HG03060 (cell line): ENCODE measurements at regions not wholly inside any gene's neighbourhood (a gene's known extent, or its start where the extent isn't known, plus 50 kb on each side); places are given as distances from the start of the nearest gene placed in this dataset.

Experiments used
- ATAC-seq: cut with Tn5 transposase; IDR thresholded peaks from one replicate; pipeline ENCODE4 v1.9.1; 2021; ENCODE audit warnings: low read depth, moderate number of reproducible peaks; ENCODE audit not compliant: unreplicated experiment

- ATAC-seq: no peak
These were observed 309.7 kb downstream of the NSG2 start for GRCh38 chr5:174355208-174355612.

GRCh38 chr5:174355995-174356394 is 310.5 kb downstream of the NSG2 start:
- no peak for ATAC-seq

- no peak for ATAC-seq
These were observed 311.0 kb downstream of the NSG2 start for GRCh38 chr5:174356536-174356935.

- no peak for ATAC-seq
These were observed 312.8 kb downstream of the NSG2 start for GRCh38 chr5:174358276-174358675.

GRCh38 chr5:174359071-174359470 is 313.6 kb downstream of the NSG2 start:
- ATAC-seq: no peak

- ATAC-seq: no peak
These were observed 317.0 kb downstream of the NSG2 start for GRCh38 chr5:174362514-174362913.

- no peak for ATAC-seq
These were observed 318.4 kb downstream of the NSG2 start for GRCh38 chr5:174363934-174364333.

- ATAC-seq: no peak
These were observed 319.2 kb downstream of the NSG2 start for GRCh38 chr5:174364676-174365075.

- ATAC-seq: no peak
These were observed 326.1 kb downstream of the NSG2 start for GRCh38 chr5:174371600-174372094.

GRCh38 chr5:174374206-174374605 is 328.7 kb downstream of the NSG2 start:
- no peak for ATAC-seq

- no peak for ATAC-seq
These were observed 330.6 kb downstream of the NSG2 start for GRCh38 chr5:174376056-174376455.

GRCh38 chr5:174376726-174377373 is 331.3 kb downstream of the NSG2 start:
- ATAC-seq: no peak

- ATAC-seq: no peak
These were observed 332.8 kb downstream of the NSG2 start for GRCh38 chr5:174378121-174378874.

- no peak for ATAC-seq
These were observed 334.8 kb downstream of the NSG2 start for GRCh38 chr5:174380311-174380710.

GRCh38 chr5:174381241-174381640 is 335.7 kb downstream of the NSG2 start:
- ATAC-seq: no peak

GRCh38 chr5:174383210-174384167 is 338.0 kb downstream of the NSG2 start:
- no peak for ATAC-seq

GRCh38 chr5:174384509-174384947 is 339.0 kb downstream of the NSG2 start:
- ATAC-seq: no peak

GRCh38 chr5:174386306-174386705 is 338.1 kb upstream of the MSX2 start:
- no peak for ATAC-seq

- no peak for ATAC-seq
These were observed 337.5 kb upstream of the MSX2 start for GRCh38 chr5:174386846-174387245.

GRCh38 chr5:174387448-174387847 is 336.9 kb upstream of the MSX2 start:
- no peak for ATAC-seq

- no peak for ATAC-seq
These were observed 331.5 kb upstream of the MSX2 start for GRCh38 chr5:174392892-174393291.
